IgD-negative memory B cell (primary cell): ENCODE measurements at regions not wholly inside any gene's neighbourhood (a gene's known extent, or its start where the extent isn't known, plus 50 kb on each side); places are given as distances from the start of the nearest gene placed in this dataset.
"Not testable (repeated sequence)": the region's sequence is repeated elsewhere in the genome, so short reads cannot be mapped to it uniquely, and the experiment has no call there.

Source experiments
- H3K27ac Mint-ChIP-seq, 3 donors: one replicate each; pipeline ENCODE4 v1.8.0; 2020 to 2022; ENCODE audit warnings: mild to moderate bottlenecking in 3 of 3, mixed read lengths in 3 of 3, moderate library complexity in 1 of 3
- H3K27me3 Mint-ChIP-seq: one replicate; pipeline ENCODE4 v1.8.0; 2021; ENCODE audit warnings: mixed read lengths
- H3K36me3 Mint-ChIP-seq: one replicate; pipeline ENCODE4 v1.8.0; 2020; ENCODE audit warnings: mild to moderate bottlenecking, mixed read lengths
- H3K4me1 Mint-ChIP-seq, 3 donors: one replicate each; pipeline ENCODE4 v1.8.0; 2020 to 2022; ENCODE audit warnings: mixed read lengths in 3 of 3, mild to moderate bottlenecking in 1 of 3
- H3K4me3 Mint-ChIP-seq, 4 donors: one replicate each; pipeline ENCODE4 v1.8.0; 2020 to 2022; ENCODE audit warnings: mild to moderate bottlenecking in 4 of 4, mixed read lengths in 4 of 4, moderate library complexity in 3 of 4
- H3K9me3 Mint-ChIP-seq, 3 donors: one replicate each; pipeline ENCODE4 v1.8.0; 2020 to 2021; ENCODE audit warnings: mixed read lengths in 3 of 3, mild to moderate bottlenecking in 1 of 3

DNA sequence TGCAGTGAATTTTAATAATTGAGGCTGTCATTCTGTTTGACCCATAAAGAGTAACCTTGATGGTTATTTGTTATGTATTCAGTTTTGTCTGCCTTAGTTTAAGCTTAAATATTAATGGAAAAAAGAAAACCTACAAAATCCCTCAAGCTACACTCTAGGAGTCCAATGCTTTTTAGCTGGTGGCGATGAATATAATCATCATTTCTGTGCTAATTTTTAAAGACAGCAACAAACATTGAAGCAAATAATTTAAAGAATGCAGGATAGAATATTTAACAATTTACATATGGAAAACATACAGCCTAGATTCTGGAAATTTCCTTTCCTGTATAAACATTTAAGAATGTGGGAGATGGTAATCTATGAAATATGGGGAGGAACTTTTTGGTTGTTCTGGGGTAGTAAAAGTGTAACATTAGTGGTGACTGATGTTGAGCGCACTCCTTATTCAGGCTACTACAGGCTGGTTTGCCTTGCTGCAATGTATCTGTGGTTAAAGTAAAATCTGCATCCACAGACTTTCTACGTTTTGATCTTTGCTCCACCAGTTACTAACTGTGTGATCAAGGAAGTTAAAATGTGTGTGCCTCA is 287.9 kb upstream of the DEFB112 start:
- Mint-ChIP-seq H3K27me3 (no peaks in the 10 kb centered on the region), H3K4me1 (no peaks in the 10 kb centered on the region), H3K36me3 (no peaks in the 10 kb centered on the region), H3K27ac (no peak overlapping the region), H3K4me3 (no peak overlapping the region), H3K9me3 (peaks cover 3 to 19% (median 6%) of the 10 kb centered on the region in 3 donors)

DNA sequence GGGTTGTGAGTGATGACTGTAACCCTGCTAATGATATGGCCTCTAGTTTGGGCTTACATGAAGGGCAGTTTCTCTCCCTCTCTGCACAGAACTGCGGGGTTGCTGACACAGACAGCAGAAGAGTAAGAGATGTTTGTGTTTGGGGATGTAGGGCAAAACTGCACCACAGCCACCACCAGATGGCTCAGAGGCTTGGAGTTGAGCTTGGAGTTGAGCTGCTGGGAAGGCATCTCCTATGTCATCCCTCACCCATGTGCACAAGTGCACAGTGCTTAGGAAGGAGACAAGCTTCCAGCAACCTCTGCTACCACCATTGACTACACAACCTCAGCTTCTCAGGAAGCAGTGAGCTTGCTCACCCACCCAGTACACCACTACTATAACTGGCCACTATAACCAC is 303.9 kb upstream of the DEFB112 start:
- H3K27me3 Mint-ChIP-seq: no peaks in the 10 kb centered on the region

DNA sequence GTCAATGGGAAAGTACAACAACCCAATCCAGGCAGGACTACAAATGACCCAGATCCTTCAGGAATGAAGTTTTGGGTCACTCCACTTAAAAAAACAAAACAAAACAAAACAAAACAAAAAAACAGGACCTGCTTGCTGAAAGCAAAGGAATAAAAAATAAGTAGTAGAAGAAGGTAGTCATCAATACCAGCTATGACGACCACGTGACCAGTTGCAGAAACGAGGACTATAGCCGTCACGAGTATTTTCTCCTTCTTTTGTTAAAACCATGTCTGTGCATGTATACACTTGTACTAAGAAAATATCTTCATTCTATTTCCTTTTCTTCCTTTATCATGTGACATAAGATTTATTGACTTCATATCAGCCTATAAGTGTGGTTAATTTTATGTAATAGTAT is 308.4 kb upstream of the DEFB112 start:
- Mint-ChIP-seq H3K27ac (no peak overlapping the region), H3K4me3 (no peak overlapping the region), H3K27me3 (no peaks in the 10 kb centered on the region), H3K36me3 (no peaks in the 10 kb centered on the region), H3K9me3 (peaks cover 5 to 20% (median 8%) of the 10 kb centered on the region in 3 donors), H3K4me1 (no peaks in the 10 kb centered on the region)

More for the DNA sequence above, 303.9 kb upstream of the DEFB112 start:
- no peak overlapping the region for H3K4me3 Mint-ChIP-seq
- no peak overlapping the region for H3K27ac Mint-ChIP-seq
- no peaks in the 10 kb centered on the region for H3K36me3 Mint-ChIP-seq
- H3K4me1 Mint-ChIP-seq: no peaks in the 10 kb centered on the region
- H3K9me3 Mint-ChIP-seq: peaks cover 6 to 20% (median 8%) of the 10 kb centered on the region in 3 donors

DNA sequence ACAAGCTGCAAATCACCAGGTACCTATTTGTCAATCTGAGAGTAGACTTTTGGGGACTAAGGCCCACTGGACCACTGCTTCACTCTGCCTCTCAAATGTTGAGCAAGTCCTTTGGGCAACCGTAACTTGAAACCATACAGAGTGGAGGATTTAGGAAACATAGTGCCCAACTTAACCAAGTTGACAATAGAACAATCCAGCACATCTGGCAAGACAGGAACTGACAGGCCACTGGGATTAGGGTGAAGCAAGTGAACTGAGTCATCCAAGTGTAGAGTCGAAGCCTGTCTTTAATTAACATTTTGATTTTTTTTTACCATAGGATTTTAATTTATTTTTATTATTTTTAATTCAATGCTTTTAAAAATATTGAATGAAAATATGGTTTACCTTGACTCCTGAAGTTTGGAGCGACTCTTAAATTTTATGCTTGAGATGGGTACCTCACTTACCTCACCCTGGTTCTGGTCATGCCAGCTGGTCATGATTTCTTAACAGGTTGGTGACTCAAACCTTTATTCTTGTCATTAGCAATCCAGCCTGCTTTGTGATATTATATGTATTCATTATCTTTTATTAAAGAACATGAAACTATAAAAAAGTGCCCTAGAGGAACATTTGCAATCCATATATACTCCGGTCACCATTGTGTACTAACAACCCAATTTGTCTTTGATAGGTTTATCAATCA is 312.1 kb upstream of the DEFB112 start:
- H3K27ac Mint-ChIP-seq: no peak overlapping the region
- H3K9me3 Mint-ChIP-seq: peaks cover 3 to 9% (median 7%) of the 10 kb centered on the region in 3 donors
- H3K27me3 Mint-ChIP-seq: no peaks in the 10 kb centered on the region
- H3K4me3 Mint-ChIP-seq: no peak overlapping the region
- no peaks in the 10 kb centered on the region for H3K36me3 Mint-ChIP-seq
- no peaks in the 10 kb centered on the region for H3K4me1 Mint-ChIP-seq

DNA sequence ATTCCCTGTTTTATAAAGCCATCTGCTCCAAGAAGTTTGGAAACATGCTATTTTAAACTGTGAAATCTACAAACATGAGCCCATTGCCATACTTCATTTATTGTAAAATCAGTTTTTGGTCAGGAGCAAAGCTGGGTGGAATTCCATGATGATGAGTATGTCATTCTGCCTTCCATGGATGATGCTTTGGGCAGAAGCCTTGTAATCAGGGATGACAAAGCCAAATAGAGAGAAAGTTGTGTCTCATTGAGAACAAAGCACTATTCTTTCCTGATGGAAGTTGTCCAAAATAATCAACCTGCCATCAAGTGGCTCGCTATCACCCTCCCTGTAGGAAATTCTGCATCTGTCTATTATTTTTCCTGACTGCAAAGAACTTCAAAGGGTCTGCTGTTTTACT is 313.0 kb upstream of the DEFB112 start:
- Mint-ChIP-seq H3K27ac (no peak overlapping the region), H3K36me3 (no peaks in the 10 kb centered on the region), H3K9me3 (peaks cover 3 to 7% (median 4%) of the 10 kb centered on the region in 3 donors), H3K4me3 (no peak overlapping the region), H3K4me1 (no peaks in the 10 kb centered on the region), H3K27me3 (no peaks in the 10 kb centered on the region)

DNA sequence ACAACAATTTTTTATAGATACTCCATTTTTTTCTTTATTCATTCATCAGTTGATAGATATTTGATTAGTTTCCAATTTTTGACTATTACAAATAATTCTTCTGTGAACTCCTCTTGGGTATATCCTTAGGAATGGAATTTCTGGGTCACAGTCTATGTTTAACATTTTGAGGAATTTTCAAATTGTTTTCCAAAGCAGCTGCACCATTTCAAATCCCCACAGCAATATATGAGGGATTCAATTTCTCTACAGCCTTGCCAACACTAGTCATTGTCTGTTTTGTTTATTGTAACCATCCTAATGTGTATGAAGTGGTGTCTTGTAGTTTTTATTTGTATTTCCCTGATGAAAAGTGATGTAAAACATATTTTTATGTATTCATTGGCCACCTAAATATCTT is 320.3 kb upstream of the DEFB112 start:
- H3K4me1 Mint-ChIP-seq: no peaks in the 10 kb centered on the region
- no peaks in the 10 kb centered on the region for H3K27me3 Mint-ChIP-seq
- no peak overlapping the region for H3K27ac Mint-ChIP-seq
- peaks cover 0 to 8% (median 4%) of the 10 kb centered on the region in 3 donors for H3K9me3 Mint-ChIP-seq
- no peak overlapping the region for H3K4me3 Mint-ChIP-seq
- H3K36me3 Mint-ChIP-seq: no peaks in the 10 kb centered on the region

DNA sequence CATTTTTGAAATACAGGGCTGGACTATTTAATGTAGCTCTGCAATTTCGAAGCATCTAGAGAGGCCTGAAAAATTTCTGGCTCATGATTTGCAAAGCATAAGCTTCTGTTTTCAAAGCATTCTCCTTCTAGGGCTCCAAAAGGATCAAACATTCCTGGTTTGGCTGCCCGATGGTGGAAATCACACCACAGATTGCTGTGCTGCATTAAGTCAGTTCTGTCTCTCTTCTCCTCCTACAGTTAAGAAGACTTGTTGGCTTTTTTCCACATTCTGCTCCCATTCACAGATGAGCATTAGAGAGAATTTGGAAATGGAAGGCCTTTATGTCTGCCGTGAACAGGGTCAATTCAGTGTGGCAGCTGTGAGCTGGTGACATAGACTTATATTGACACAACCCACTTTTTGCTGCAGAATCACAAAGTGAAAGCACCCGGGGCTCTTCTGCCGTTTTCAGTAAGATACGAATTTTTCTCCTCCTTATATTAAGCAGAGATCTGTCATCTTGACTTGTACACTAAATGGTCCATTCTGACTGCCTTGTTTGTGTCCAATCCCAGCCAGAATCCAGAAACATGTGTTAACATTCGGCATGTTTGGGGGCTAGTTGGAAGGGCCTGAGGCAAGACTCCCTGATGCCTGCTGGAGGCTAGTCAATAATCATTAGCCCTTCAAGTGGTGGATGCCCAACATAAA is 330.8 kb upstream of the DEFB112 start:
- peaks cover 0 to 13% (median 2%) of the 10 kb centered on the region in 3 donors for H3K9me3 Mint-ChIP-seq
- H3K4me1 Mint-ChIP-seq: no peaks in the 10 kb centered on the region
- no peak overlapping the region for H3K27ac Mint-ChIP-seq
- H3K27me3 Mint-ChIP-seq: no peaks in the 10 kb centered on the region
- H3K4me3 Mint-ChIP-seq: no peak overlapping the region
- H3K36me3 Mint-ChIP-seq: no peaks in the 10 kb centered on the region

DNA sequence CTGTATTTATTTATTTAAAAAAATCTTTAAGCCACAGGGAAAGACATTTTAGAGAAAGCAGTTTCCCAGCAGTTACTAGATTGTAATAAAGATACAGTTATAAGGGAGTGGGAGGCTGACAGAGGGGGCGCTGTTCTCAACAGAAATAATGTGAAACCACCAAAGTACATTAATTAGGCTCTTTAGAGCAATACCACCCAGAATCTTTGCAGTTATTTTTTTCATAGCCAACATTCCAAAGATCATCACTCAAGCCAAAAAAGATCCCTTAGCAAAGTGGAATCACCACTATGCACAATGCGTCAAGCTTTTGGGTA is 331.3 kb upstream of the DEFB112 start:
- no peaks in the 10 kb centered on the region for H3K27me3 Mint-ChIP-seq
- H3K36me3 Mint-ChIP-seq: no peaks in the 10 kb centered on the region
- H3K4me3 Mint-ChIP-seq: no peak overlapping the region
- no peak overlapping the region for H3K27ac Mint-ChIP-seq
- no peaks in the 10 kb centered on the region for H3K4me1 Mint-ChIP-seq
- peaks cover 0 to 8% (median 2%) of the 10 kb centered on the region in 3 donors for H3K9me3 Mint-ChIP-seq

DNA sequence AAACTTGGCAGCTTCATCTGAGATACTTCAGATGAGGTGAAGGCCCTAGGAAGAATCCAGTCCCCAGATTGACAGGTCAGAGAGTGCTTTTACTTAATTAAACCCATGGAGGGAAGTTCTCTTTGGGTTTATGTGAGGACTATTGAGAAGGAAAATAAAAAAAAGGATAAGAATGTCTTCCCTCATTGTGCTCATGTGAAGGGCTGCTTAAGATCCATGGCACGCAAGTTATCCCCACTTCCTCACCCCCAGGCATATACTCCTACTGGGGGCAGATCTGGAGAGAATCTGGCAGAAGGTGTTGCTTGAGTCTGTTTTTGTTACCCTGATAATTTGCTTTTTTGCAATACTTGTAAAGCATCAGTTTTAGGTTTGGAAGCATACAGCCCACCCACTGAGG is 322.9 kb upstream of the TFAP2D start:
- Mint-ChIP-seq H3K4me1 (peaks cover 0 to 2% (median 0%) of the 10 kb centered on the region in 3 donors), H3K9me3 (peaks cover 0 to 12% (median 0%) of the 10 kb centered on the region in 3 donors), H3K27ac (no peak overlapping the region), H3K4me3 (no peak overlapping the region), H3K27me3 (no peaks in the 10 kb centered on the region), H3K36me3 (no peaks in the 10 kb centered on the region)

DNA sequence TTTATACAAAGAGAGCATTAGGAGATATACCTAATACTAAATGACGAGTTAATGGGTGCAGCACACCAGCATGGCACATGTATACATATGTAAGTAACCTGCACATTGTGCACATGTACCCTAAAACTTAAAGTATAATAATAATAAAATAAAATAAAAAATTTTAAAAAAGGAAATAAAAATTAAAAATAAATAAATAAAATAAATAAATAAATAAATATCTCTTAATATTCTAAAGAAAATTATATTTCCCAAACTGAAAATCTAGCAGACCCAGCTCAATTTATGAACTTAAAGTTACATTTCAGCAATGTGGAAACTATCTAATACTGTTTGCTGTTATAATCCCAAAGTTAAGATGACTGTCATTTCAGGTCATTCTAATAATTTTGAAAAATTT is 319.2 kb upstream of the TFAP2D start:
- H3K4me3 Mint-ChIP-seq, H3K27ac Mint-ChIP-seq, H3K4me1 Mint-ChIP-seq, H3K36me3 Mint-ChIP-seq, H3K27me3 Mint-ChIP-seq: not testable (repeated sequence)
- peaks cover 0 to 11% (median 0%) of the 10 kb centered on the region in 3 donors for H3K9me3 Mint-ChIP-seq

DNA sequence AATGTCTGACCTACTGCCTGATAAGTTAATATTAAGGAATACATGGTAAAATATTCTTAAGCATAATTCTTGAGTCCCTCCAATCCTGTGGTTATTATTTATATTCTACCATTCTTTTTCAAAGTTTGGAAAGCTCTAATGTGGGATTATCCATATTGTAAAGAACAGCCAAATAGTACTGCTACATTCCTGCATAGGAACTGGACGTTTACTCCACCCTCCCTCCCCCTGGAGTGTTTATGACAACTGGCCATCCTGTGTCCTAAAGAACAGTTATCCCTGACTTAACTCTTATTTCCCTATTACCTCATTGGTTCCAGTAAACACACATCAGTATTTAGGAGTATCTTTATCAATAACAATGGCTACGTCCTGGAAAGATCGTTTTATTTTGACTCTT is 308.7 kb upstream of the TFAP2D start:
- Mint-ChIP-seq H3K27me3 (no peaks in the 10 kb centered on the region), H3K4me3 (no peak overlapping the region), H3K4me1 (no peaks in the 10 kb centered on the region), H3K27ac (no peak overlapping the region), H3K9me3 (peaks cover 2 to 11% (median 7%) of the 10 kb centered on the region in 3 donors), H3K36me3 (no peaks in the 10 kb centered on the region)

DNA sequence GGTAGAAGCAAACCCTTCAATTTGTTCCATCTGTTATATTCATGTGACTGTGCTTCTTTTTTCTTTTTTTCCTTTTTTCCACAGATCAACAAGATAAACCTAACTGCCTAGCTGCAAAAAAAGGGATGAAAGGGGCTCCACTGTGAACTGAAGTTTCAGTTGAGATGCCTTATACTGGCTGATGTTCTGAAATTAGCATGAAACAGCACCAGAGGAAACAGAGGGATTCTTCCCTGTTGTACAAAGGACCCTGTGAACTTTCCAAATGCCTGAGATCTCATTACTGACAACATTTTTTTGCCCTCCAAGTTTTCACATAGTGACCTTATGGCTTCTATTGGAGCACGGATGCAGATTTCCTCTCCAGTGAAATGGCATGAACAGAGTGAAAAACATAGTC is 302.7 kb upstream of the TFAP2D start:
- no peaks in the 10 kb centered on the region for H3K36me3 Mint-ChIP-seq
- H3K27me3 Mint-ChIP-seq: no peaks in the 10 kb centered on the region
- no peak overlapping the region for H3K27ac Mint-ChIP-seq
- H3K4me3 Mint-ChIP-seq: no peak overlapping the region
- peaks cover 2 to 11% (median 2%) of the 10 kb centered on the region in 3 donors for H3K9me3 Mint-ChIP-seq
- H3K4me1 Mint-ChIP-seq: no peaks in the 10 kb centered on the region

DNA sequence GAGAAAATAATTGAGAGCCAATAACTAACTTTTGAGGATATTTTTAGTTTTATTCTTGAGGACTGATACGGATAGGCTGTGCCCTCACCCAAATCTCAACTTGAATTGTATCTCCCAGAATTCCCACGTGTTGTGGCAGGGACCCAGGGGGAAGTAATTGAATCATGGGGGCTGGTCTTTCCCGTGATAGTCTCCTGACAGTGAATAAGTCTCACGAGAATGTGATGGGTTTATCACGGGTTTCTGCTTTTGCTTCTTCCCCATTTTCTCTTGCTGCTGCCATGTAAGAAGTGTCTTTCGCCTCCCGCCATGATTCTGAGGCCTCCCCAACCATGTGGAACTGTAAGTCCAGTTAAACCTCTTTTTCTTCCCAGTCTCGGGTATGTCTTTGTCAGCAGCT is 292.3 kb upstream of the TFAP2D start:
- H3K4me3 Mint-ChIP-seq, H3K4me1 Mint-ChIP-seq, H3K27ac Mint-ChIP-seq, H3K36me3 Mint-ChIP-seq, H3K27me3 Mint-ChIP-seq: not testable (repeated sequence)
- H3K9me3 Mint-ChIP-seq: peaks cover 4 to 11% (median 10%) of the 10 kb centered on the region in 3 donors

DNA sequence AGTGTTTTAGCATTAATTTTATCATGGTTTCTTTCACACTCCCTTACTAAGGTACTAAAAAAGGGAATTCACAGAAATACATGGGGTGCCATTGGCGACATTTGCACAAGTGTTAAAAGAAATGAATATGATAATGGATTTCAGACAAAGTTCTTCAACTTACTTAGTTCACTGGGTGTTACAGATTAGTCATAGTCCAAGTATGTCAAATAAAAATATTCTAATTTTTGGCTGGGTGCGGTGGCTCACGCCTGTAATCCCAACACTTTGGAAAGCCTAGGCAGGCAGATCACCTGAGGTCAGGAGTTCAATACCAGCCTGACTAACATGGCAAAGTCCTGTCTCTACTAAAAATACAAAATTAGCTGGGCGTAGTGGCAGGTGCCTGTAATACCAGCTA is 286.1 kb upstream of the TFAP2D start:
- Mint-ChIP-seq H3K4me3 (no peak overlapping the region), H3K27me3 (no peaks in the 10 kb centered on the region), H3K27ac (no peak overlapping the region), H3K4me1 (no peaks in the 10 kb centered on the region), H3K9me3 (peaks cover 2 to 13% (median 5%) of the 10 kb centered on the region in 3 donors), H3K36me3 (no peaks in the 10 kb centered on the region)

DNA sequence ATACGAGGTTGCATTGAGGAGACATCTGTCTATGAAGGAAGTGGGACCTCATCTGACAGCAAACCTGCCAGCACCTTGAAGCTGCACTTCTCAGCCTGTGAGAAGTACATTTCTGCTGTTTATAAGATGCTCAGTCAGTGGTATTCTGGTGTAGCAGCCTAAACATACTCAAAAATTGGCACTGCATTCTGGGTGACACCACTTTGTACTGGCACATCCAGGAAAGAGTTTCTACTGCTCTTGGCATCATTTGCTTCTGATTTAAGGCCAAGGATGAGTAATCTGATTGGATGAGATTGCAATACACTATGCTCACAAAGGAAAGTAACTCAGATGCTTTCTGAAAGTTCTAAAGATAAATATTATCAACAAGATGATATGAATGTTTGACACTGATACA is 275.4 kb upstream of the TFAP2D start:
- no peaks in the 10 kb centered on the region for H3K36me3 Mint-ChIP-seq
- peaks cover 0 to 1% (median 0%) of the 10 kb centered on the region in 3 donors for H3K4me1 Mint-ChIP-seq
- H3K27ac Mint-ChIP-seq: no peak overlapping the region
- no peak overlapping the region for H3K4me3 Mint-ChIP-seq
- peaks cover 0 to 14% (median 9%) of the 10 kb centered on the region in 3 donors for H3K9me3 Mint-ChIP-seq
- no peaks in the 10 kb centered on the region for H3K27me3 Mint-ChIP-seq
